Inferior parietal cortex (tissue), 1 donor: ENCODE measurements at regions not wholly inside any gene's neighbourhood (a gene's known extent, or its start where the extent isn't known, plus 50 kb on each side); places are given as distances from the start of the nearest gene placed in this dataset.
"Not testable (repeated sequence)": the region's sequence is repeated elsewhere in the genome, so short reads cannot be mapped to it uniquely, and the experiment has no call there.

Experiments
- DNase-seq: peaks from one replicate; pipeline ENCODE4 v3.0.0-alpha.2; 2016; ENCODE audit errors: extremely low spot score

- not testable (repeated sequence) for DNase-seq
Measured at GRCh38 chr12:131475012-131475411, 235.9 kb upstream of the SFSWAP start.

DNA sequence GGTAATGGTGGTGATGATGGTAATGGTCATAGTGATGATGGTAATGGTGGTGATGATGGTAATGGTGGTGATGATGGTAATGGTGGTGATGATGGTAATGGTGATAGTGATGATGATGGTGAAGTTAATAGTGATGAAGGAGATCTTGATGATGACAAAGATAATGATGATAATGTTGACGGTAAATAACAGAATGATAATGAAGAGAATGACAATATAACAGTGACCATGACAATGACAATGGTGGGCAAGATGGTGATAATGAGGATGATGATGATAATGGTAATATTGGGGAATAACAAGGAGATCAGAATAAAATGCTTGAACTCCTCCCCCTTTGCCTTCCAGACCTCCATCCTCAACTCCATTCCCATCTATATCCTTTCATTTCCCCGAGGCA, 233.3 kb upstream of the SFSWAP start:
- DNase-seq = no peak

DNA sequence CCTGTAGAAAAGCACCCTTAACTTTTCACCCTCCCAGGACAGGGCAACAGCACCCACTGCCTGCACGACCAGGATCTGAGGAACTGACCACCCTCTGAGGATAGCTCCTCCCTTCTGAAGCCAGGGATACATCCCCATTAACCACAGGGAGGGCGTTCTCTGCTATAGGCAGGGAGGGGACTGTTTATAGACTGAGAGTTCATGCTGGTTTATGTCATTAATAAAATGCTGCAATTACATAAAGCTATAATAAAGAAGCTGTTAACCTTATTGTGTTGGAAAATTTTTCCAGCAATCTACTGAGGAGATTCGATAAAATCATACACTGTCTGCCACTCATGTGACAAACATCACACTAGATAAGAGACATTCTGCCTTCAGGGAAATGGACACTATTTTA, 232.4 kb upstream of the SFSWAP start:
- DNase-seq = no peak

- no peak for DNase-seq
Measured at GRCh38 chr12:131482199-131482598, 228.7 kb upstream of the SFSWAP start.

GRCh38 chr12:131482686-131483085, 228.2 kb upstream of the SFSWAP start:
- DNase-seq = no peak

GRCh38 chr12:131486451-131487230, 224.2 kb upstream of the SFSWAP start:
- DNase-seq = no peak

- DNase-seq = no peak
Measured at GRCh38 chr12:131487388-131488124, 223.3 kb upstream of the SFSWAP start.

- no peak for DNase-seq
Measured at GRCh38 chr12:131489718-131490117, 221.2 kb upstream of the SFSWAP start.

- no peak for DNase-seq
Measured at GRCh38 chr12:131491155-131491554, 219.7 kb upstream of the SFSWAP start.

- no peak for DNase-seq
Measured at GRCh38 chr12:131491916-131492490, 218.9 kb upstream of the SFSWAP start.

DNA sequence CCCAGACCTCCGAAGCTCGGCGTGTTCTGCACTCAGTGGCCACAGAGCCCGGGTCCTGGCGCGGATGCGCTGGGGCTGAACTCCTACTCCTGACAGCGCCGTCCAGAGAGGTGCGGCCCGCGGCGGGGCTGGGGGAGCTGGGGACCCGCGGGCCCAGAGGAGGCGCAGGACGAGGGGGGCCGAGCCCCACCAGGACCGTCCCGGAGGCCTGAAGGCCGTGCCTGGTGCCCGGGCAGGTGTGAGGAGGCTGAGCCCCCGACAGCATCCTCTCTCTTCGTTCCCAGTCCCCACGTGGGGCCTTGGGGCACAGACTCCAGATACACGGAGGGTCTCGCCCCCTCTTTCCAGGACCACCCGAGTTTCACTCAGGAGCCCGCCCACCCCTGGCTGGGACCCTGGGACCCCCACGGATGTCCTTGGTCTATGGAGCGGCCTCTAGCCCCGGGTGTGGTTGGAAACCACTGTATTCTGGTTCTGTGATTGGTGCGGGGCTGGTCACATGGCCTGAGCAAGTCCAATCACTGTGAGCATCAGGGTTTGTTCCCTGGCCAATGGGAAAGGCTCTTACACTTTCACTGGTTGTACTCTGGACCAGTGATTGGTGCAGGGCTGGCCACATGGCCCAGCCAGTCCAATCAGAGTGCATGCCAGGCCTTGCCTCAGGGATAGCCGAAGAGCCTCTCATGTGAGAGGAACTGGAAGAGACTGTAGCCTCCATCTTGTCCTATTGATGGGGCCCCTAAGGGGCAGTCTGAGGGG, 217.6 kb upstream of the SFSWAP start:
- no peak for DNase-seq

GRCh38 chr12:131494216-131494615, 216.7 kb upstream of the SFSWAP start:
- DNase-seq = no peak

- no peak for DNase-seq
Measured at GRCh38 chr12:131494741-131495524, 216.0 kb upstream of the SFSWAP start.

- DNase-seq = no peak
Measured at GRCh38 chr12:131497966-131498365, 212.9 kb upstream of the SFSWAP start.

DNA sequence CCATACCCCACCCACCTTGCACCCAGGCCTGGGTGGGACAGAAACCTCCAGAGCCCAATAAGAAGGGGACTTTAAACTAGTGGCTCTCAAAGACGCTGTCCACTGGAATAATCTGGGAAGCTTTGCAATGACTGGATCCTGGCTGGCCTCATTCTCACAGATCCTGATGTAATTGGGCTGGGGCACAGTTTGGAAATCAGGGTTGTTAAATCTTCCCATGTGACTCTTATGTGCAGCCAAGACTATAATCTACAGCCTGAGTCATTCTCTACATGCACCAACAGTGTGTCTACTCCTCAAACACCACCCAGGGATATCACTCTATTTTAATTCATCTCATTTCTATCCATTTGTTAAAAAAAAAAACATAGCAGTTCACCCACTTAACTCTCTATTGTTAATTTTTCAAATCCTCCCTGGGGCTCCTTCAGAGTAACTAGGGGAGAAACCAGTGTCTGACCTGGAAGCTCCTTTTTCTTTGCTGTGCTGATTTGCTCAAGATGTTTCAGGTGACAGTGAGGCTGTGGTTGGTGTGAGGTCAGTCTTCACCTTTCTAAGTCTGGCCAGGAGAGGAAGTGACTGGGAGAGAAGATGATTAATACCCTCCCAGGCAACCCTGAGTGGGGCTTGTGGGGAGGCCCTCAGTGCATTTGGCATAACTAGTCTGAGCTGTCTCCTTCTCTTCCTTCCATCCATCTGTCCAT, 211.6 kb upstream of the SFSWAP start:
- DNase-seq = peak; percentile 45

DNA sequence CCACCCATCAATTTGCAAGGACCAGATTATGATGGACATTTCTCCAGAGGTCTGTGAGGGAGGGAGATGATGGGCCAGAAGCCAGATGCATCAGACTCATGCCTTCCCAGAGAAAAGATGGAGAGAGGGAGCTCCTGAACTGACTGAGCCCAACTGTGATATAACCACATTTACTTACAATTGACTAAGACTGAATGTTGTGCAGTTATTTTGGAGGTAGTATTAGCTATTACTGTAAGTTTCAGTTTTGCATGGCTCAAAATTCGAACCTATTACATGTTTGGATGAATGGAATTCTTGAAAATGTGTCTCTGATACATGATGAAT, 211.1 kb upstream of the SFSWAP start:
- DNase-seq = no peak

DNA sequence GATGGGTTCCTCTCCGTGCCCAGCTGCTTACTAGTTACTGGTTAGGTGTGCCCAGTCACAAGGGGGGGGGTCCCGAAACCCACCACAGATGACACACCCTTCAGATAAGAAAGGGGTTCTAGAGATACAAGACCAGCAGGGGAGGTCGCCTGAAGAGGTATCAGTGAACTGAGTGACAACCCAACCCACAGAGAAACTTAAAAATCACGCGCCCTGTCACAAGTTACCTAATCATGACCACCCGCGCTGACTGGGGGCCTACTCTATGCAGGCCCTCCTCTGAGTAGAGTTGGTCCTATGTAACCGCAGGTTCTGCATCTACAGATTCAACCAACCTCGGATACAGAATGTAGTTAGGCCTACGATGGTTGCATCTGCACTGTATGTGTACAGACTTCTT, 210.3 kb upstream of the SFSWAP start:
- no peak for DNase-seq

GRCh38 chr12:131505561-131505960, 205.3 kb upstream of the SFSWAP start:
- DNase-seq = no peak

GRCh38 chr12:131506426-131506825, 204.5 kb upstream of the SFSWAP start:
- no peak for DNase-seq

- no peak for DNase-seq
Measured at GRCh38 chr12:131507094-131507493, 203.8 kb upstream of the SFSWAP start.

- DNase-seq = no peak
Measured at GRCh38 chr12:131507881-131508280, 203.0 kb upstream of the SFSWAP start.
